HG03565 (cell line): ENCODE measurements at regions not wholly inside any gene's neighbourhood (a gene's known extent, or its start where the extent isn't known, plus 50 kb on each side); places are given as distances from the start of the nearest gene placed in this dataset.
"Not testable (repeated sequence)": the region's sequence is repeated elsewhere in the genome, so short reads cannot be mapped to it uniquely, and the experiment has no call there.

Experiments used
- ATAC-seq: cut with Tn5 transposase; IDR thresholded peaks from one replicate; pipeline ENCODE4 v1.9.1; 2021; ENCODE audit warnings: mild to moderate bottlenecking, moderate library complexity; ENCODE audit not compliant: unreplicated experiment

DNA sequence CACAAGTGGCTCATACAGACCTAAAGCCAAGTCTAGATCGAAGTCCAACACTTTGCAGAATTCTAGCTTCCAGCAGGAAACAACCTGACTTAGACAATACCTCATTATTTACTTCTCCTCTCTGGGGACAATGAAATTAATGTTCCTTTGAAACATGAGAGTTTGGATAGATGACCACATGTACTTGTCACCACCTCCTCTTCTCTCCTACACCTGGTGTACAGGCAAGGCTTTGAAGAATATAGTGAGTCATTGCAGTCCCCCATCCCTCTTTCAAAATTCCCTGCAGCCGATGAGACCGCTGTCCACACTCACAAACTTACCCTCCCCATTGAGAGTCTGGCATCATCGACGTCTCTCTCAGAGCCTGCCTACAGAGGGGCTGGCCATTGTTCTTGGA is 189.0 kb upstream of the HES1 start:
- ATAC-seq, result no peak

DNA sequence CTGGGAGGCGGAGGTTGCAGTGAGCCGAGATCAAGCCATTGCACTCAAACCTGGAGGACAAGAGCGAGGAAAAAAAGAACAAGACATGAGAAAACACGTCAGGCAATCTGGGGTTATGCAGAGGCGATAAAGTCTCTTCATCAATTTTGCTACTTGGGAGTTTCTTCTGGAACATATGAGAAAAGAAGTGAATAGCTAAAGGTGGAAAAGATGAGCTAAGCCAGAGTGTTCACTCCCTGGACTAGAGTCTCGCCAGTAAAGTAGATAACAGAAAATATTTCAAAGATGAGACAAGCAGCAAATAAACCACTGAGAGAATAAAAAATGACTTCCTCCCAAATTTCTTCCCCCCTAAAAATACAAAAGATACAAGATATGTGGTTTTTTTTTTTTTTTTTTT is 188.4 kb upstream of the HES1 start:
- no peak for ATAC-seq

DNA sequence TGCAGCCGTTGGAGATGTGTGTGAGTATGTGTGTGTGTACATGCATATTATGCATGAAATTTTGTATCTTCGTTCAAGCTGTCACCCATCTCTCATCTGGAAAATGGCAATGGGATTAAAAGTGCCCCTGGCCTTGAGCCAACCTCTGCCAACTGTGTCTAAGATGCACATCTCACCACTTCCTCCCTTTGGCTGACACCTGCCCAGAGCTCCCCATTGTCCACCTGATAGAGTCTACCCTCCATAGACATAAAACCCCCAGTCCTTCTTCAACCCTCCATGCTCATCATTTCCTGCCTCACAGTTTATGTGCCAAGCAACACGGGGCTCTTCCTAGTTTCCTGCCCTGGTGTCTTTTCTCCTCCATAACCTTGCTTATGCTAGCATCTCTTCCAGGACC is 187.5 kb upstream of the HES1 start:
- ATAC-seq, result no peak

DNA sequence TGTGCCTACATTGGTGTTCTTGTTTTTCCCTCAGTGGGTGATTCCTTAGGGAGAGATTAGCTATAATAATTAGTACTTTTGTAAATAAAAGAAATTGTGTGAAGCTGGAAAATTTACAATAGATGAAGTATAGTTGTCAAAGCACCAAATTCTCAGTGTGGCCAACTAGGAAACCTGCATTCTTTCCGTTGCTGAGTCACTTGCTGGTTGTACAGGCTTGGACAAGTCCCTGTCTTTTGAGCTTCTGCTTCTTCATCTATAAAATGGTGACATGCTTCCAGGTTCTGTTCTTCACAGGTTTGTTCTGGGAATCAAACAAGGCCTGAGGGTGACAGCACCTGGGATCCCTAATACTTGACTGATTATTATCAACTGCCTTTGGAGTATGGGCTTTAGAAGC is 184.1 kb upstream of the HES1 start:
- no peak for ATAC-seq

DNA sequence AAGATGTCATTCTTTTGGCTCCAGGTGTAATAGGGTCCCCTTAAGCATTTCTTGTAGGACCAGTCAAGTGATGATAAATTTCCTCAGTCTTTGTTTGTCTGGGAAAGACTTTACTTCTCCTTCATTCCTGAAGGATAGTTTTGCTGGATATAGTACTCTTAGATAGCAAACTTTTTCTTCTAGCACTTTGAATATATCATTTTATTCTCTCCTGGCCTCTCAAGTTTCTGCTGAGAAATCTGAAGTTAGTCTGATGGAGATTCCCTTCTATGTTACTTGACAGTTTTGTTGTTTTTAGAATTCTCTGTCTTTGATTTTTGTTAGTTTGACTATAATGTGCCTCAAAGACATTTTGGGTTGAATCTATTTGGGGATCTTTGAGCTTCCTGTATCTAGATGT is 181.2 kb upstream of the HES1 start:
- ATAC-seq, result no peak

DNA sequence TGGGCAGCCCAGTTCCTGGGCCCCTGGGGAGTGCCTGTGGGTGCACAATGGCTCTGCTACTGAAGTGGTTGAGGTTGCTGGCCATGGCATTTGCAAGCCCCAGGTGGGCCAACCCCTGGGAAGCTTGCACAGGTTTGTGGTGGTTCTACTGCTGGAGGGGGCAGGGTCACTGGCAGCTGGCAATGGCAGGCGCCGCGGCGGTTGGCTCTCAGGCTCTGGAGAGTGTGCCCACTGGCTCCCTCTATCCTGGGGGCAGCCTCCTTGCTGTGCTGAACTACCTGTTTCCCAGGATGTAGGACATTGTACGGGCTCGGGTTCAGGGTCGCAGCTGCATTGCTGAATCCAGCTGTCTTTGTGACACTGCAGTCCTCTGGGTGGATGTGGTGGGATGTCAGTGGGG is 180.2 kb upstream of the HES1 start:
- no peak for ATAC-seq

DNA sequence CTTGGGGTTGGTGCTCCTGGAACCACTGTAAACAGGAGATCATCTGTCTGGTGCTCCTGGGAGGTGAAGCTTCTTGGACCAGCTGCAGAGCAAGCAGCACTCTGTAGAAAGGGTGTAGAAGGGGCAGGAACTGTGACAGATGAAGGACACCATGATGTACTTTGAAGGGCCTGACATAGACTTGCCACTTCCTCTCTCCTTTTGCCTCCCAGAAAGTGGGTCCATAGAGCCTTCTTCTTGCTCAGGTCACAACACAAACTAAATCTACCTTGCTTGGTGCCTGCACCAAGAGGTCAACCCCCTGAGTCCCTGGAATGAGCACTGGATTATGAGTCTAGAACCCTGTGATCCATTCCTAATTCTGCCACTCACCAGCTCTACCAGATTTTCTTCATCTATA is 176.1 kb upstream of the HES1 start:
- ATAC-seq, result no peak

DNA sequence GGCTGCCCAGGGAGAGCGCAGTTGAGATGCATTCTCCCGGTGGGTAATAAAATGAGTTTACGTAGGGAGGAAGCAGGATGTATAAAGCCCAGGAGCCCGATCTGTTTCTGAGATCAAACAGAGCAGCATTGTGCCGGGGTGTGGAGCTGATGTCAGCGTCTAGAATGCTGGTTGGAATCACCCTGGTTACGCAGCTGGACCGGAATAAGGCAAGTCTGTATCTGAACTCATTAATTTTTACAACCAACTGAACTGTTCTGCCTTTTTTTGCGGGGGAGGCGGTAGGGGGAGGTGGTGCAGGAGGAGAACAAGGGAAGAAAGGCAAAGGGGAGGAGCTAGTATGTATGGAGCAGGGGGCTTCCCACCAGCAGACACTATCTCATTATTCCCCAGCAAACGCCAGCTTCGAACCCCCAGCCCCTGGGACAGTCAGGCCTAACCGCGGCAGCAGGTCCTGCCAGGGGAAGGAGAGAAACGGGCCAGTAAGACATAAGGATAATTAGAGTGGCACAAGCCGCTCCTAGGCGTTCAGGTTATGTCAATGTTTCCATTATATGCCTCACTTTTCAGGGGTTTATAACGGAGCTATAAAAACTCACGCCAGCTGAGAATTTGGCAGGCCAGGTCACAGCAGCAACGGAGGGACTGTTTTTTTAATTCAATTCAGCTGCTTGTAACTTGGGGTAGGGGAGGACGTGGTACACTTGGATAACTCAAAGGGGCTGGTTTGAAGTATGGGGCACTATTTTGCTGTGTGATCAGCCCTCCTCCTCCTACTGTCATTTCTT is 175.3 kb upstream of the HES1 start:
- ATAC-seq, result no peak

DNA sequence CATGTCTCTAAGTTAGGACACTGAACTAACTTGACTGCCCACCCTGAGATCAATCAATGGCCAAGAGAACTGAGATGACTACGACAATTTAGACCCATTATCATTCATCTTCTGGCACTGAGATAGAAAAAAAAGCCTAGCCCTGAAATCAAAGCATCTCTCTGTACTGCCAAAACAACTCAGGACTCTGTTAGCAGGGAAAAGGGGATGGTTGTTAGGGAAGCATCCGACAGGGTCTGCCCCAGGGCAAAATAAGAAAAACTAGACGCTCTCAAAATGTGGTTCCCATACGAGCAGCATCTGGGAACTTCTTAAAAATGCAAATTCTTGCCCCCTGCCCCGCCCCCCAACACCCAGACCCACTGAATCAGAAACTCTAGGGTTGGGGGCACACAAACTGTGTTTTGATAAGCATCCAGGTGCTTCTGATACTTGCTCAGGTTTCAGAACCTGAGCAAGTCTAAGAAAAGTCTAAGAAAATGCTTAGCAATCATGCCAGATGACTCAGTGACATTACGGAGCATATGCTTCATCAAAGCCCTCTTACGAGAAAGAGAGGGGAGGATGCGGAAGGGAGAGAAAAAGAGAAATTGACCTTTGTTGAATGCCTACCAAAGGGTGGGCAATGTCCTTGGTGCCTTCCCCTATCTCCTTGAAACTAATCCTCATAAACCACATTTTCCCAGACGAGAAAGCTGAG is 172.8 kb upstream of the HES1 start:
- no peak for ATAC-seq

DNA sequence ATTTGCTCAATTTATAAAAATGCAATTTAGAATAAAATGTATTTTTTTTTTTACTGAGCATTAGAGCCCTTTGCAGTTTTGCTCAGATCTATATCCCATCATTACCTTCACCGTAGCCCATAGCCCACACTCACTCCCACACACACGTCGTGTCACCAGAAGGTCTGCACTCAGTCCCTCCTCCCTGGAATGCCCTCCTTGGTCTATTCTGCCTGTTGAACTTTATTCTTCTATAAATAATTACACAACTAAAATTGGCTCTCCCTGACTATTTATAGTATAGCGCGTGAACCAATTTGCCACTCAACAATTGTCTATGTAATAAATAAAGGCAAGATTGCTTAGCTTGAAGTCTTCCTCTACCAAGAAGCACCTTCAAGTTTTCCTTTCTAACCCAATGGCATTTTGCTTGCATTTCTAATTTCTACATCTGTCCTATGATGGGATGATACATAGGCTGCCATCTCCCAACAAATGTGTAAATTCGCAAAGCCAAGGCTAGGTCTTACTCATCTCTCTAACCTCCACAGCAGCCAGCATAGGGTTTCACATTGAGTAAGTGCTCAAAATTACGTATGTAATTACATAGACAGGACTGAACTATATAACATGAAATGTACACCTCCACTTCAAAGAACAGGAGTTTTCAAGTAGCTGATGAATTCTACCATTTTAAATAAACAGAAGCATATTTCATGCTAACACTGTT is 172.0 kb upstream of the HES1 start:
- ATAC-seq, result peak; percentile 76

DNA sequence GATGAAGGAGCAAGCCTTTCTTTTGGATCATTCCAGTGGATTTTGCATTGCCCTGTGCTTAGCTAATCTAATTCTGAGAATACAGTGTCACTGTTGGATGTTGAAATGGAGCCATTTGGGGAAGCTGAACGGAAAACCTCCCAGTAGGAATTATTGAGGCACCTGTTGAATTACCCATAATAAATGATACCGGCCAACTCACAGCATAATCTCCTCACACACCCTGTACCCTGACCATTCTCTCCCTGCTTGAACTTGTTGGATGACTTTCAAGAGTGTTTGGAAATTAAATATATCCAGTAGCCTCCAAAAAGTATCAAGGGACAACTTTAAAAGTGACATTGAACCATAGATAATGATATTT is 171.4 kb upstream of the HES1 start:
- ATAC-seq, result no peak

DNA sequence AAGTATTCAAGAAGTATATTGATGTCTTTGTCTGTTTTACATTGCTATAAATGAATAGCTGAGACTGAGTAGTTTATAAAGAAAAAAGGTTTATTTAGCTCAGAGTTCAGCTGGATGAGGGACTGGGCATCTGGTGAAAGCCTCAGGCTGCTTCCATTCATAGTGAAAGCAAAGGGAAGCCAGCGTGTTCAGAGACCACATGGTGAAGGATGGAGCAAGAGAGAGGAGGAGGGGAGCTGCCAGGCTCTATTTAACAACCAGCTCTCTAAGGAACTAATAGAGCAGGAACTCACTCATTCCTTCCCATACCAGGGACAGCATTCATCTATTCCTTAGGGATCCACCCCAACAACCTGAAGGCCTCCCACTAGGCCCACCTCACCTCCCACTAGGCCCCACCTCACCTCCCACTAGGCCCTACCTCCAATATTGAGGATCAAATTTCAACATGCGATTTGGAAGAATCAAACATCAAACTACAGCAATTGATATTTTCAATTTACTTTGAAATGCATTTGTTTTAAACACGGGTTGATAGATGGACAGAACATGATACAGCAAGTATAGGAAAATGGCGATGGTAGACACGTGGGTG is 167.5 kb upstream of the HES1 start:
- no peak for ATAC-seq

DNA sequence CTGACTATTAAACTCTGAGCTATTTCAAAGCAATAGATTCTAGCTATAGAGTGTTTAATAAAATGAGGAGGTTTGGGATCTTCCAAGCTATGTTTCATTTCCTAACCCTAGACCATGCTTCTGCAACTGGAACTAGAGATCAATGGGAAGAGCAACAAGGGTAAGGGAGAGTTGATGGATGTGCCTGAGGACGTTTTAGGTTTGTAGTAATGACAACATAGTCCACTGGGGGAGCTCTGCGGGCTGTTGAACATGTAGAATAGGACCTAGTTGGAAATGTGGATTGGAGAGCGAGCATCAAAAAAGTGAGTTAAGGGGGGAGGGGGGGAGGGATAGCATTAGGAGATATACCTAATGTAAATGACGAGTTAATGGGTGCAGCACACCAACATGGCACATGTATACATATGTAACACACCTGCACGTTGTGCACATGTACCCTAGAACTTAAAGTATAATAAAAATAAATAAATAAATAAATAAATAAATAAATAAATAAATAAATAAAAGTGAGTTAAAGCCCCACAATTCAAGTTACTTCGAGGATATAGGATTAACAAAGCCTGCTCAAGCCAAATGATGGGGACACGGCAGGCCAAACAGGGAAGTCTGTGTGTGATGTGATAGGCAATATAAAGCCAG is 165.7 kb upstream of the HES1 start:
- not testable (repeated sequence) for ATAC-seq

DNA sequence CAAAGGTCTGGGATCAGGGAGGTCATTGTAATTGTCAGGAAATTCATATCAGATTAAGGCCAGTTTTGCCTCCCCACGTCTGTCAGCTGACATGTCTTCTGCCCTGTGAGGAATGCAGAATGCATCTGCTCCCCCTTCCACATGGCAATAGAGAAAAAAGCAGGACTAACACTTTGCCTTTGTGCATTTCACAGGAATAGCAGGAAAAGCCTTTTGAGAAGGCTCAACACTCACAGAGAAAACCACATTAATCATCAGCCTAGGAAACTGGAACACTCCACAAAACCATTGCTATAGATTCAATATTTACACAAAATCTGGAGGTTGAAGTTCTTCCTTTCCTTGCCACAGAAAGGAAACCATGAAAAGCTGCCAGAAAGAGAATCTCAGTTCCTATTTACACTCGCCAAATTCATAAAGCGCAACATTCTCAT is 165.2 kb upstream of the HES1 start:
- ATAC-seq, result peak; percentile 17

DNA sequence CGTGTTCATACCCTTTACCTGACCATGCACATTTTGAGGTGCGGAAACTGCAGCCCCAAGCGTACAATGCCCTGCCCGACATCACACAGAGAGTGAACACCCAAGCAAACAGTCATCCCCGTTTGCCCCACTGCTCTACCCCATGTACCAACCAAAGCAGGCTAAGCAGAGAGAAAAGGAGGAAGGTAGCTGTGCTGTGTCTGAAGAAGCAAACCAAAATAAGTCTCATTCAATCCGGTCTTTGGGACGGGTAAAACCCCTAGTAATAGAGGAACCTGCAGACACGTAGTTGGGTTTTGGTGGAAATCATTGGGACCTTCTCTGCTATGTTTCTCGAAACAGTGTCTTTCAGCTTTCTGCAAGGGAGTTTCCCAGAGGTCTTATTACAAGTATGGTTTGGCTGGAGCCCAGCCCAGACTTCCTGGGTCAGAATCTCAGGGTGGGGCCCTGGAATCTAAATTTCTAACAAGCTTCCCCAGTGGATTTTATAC is 164.6 kb upstream of the HES1 start:
- peak; percentile 46 for ATAC-seq

DNA sequence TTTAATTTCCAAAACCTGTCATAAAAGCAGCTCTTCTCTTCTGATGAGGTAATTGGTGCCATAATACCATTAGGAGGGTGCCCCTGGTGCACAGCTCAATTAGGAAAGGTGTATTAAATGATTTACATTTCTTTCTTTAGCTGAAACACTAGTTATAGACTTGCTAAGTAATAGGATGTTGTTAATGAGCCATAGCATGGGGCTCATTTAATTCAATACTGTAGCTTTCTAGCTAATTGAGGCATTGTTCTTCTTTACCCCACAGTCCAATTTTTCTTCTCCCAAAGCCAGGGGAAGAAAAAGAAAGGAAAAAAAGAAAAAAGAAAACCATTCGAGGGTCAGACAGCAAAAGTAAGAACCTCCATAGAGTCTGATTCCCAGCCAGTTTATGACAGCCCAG is 164.0 kb upstream of the HES1 start:
- no peak for ATAC-seq

DNA sequence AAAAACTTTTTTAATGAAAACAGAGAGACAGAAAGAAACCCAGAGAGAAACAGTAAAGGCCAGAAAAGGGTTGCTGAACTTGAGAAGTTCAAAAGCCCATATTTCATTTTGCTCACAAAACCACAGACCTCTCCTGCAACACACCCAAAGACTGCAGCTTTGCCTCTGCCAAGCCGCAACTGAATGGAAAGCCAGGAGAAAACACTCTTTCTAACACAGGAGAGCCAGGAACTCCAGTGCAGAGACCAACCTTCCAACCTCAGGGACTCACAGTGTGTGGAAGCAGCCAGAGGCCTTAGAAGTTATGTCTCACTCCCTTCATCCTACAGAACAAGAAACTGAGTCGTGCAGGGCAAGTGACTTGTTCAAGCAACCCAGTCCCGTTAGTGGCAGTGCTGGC is 163.1 kb upstream of the HES1 start:
- ATAC-seq, result no peak

DNA sequence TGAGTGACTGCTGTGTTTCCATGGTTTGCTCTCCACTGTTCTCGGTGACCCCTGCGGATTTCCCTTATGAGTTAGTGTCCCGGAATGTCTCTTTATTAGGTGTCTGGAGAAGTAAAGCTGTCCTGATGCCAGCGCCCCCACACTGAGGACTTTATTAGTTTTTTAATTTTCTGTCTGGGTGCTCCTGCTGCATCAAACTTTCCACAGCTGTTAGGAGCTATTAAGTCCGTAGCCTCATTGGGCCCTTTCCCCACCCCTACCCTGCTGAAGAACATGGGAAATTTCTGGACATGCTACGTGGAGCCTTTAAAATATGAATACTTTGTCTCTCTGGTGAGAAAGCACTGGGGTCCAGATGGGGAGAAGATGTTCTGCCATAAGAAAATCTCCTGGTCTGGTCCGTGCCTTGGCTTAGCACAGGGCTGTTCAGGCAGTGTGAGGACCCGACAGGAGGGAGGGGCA is 161.7 kb upstream of the HES1 start:
- no peak for ATAC-seq

DNA sequence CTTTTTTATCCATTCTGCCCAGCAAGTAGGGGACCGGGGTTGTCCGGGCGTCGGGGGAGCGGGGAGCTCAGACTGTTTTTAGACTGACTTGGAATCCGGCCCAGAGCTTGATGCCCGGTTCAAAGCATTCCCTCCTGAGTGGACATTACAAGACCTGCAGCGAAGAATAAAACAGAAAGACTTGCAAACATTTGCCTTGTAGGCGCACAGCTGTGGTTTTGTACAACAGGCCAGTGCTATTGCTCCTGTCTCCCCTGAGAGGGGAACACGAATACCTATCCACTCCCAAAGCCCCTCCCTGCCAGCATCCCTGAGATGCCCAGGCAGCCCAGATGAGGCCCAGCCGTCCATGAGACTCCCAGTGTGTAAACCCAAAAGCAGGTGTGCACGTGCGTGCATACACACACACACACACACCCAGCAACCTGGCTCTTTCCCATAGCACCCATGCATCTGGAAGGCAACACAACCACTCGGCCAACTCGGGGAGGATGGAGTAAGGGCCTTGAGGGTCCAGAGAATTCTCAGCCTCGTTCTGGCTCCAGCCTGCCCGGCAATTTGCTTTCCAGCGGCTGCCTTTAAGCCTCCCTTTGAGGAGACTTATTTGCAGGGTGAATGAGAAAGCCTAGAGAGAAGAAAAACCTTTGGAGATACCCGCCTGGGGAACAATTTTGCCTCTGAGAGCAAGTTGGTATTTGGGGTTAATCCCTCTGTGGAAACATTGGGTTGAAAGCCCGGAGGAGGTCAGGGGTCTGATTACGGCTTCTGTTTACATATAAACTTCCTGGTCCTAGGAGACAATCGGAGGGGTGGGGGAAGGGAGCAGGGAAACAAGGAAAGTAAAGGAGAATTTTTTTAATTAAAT is 161.0 kb upstream of the HES1 start:
- ATAC-seq, result no peak

DNA sequence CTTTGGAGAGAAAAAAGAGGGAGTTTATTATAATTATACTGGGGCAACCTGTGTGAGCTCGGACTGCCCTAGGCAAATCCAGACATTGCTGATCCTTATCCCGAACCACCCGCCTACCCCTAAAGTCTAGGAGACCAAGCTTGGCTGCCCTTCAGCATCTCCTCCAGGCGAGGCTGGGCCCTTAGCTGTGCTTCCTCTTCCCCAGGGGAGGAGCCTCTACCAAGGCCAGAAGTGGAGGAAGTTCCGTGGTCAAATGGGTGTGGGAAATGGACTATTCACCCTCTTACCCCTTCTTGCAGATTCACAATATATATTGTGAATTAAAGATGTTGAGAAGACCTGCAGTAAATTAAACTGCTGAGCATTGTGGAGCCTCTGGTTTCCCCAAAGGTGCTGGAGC is 158.3 kb upstream of the HES1 start:
- no peak for ATAC-seq
